ENCODE measurements at regions not wholly inside any gene's neighbourhood (a gene's known extent, or its start where the extent isn't known, plus 50 kb on each side); places are given as distances from the start of the nearest gene placed in this dataset.

DNA sequence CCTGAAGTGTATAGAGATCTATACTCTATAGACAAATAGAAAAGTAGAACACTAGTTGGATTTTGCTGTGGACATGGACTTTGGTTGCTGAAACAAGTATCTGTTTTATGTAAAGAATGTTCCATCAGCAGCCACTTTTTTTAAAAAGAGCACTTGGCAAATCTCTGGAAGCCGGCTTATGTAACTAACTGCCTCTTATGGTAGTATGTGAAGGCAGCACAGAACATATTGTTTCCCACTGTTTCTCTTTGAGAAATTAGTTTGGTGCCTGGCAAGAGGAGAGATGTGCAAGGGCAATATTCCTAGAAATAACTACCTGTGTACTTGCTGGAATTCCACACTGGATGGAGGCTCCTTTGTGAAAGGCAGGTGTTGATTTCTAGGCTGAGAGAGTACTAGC is 242.3 kb upstream of the PREP start:
- H3K4me2 ChIP-seq: no peak overlapping the region
- H3K79me2 ChIP-seq (ENCODE audit: insufficient read depth): no peaks in the 10 kb centered on the region
- no peaks in the 10 kb centered on the region for H3K9me3 ChIP-seq
- CTCF ChIA-PET: no interaction called here
- H3K4me1 ChIP-seq (ENCODE audit: control insufficient read depth in 1 of 2, insufficient read depth in 2 of 2, low read depth in 1 of 2, low read length in 1 of 2): no peaks in the 10 kb centered on the region
- 56% methylated on average over 1 of the region's 1 CpG for WGBS (ENCODE audit: low lambda C conversion rate)
- no peaks in the 10 kb centered on the region for H3K27me3 ChIP-seq (ENCODE audit: insufficient read depth)
- no peak for DNase-seq
- H3K27ac ChIP-seq (ENCODE audit: low read depth in 2 of 2, low read length in 1 of 2): no peak overlapping the region
- no peak overlapping the region for H3K4me3 ChIP-seq (ENCODE audit: low read depth in 2 of 2, low read length in 1 of 2)
- POLR2A ChIA-PET: no interaction called here
- no peaks in the 10 kb centered on the region; the same call in 1 of the 2 replicates for H3K9me2 ChIP-seq
- no peaks in the 10 kb centered on the region for H4K20me1 ChIP-seq (ENCODE audit: insufficient read depth)
- TF ChIP-seq RXRA (IDR thresholded peaks at IDR 0.05; ENCODE audit: borderline replicate concordance, low read depth): no peak
- no peak for TF ChIP-seq REST (IDR thresholded peaks at IDR 0.05; ENCODE audit: low read depth, low read length)
- no peak for TF ChIP-seq JUND (IDR thresholded peaks at IDR 0.05)
- no peak for TF ChIP-seq RCOR1 (IDR thresholded peaks at IDR 0.05; ENCODE audit: low read length)
- no peak for TF ChIP-seq SMC3 (IDR thresholded peaks at IDR 0.05; ENCODE audit: low read depth, low read length)
- no peak for TF ChIP-seq EP300 (IDR thresholded peaks at IDR 0.05; ENCODE audit: borderline replicate concordance in 1 of 2, low read depth in 1 of 2, low read length in 1 of 2)
- no peak for TF ChIP-seq CHD2 (IDR thresholded peaks at IDR 0.05; ENCODE audit: low read length, partially characterized antibody)
- TF ChIP-seq, protein P1, sequence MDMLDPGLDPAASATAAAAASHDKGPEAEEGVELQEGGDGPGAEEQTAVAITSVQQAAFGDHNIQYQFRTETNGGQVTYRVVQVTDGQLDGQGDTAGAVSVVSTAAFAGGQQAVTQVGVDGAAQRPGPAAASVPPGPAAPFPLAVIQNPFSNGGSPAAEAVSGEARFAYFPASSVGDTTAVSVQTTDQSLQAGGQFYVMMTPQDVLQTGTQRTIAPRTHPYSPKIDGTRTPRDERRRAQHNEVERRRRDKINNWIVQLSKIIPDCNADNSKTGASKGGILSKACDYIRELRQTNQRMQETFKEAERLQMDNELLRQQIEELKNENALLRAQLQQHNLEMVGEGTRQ (IDR thresholded peaks at IDR 0.05; ENCODE audit: borderline replicate concordance, low read depth, low read length): no peak
- TF ChIP-seq GATA2 (CRISPR knock-in tag; IDR thresholded peaks at IDR 0.05): no peak
- TF ChIP-seq POLR2AphosphoS5 (IDR thresholded peaks at IDR 0.05; ENCODE audit: low read depth, low read length): no peak
- TF ChIP-seq ELF1 (IDR thresholded peaks at IDR 0.05): no peak
- H2AFZ ChIP-seq (ENCODE audit: low read depth): no peak overlapping the region
- H3K9ac ChIP-seq: no peak overlapping the region
- H3K36me3 ChIP-seq (replicated peaks in 1 of 2; ENCODE audit: control insufficient read depth in 1 of 2, insufficient read depth in 2 of 2, low read length in 1 of 2): no peaks in the 10 kb centered on the region
- H3F3A ChIP-seq (replicated peaks; ENCODE audit: insufficient read depth): no peaks in the 10 kb centered on the region

- Histone ChIP-seq H3K36me3 (replicated peaks in 1 of 2; ENCODE audit: control insufficient read depth in 1 of 2, insufficient read depth in 2 of 2, low read length in 1 of 2) (no peaks in the 10 kb centered on the region), H3K9ac (no peak overlapping the region), H3K79me2 (ENCODE audit: insufficient read depth) (no peaks in the 10 kb centered on the region), H3K4me3 (ENCODE audit: low read depth in 2 of 2, low read length in 1 of 2) (no peak overlapping the region), H3K4me1 (ENCODE audit: control insufficient read depth in 1 of 2, insufficient read depth in 2 of 2, low read depth in 1 of 2, low read length in 1 of 2) (no peaks in the 10 kb centered on the region), H3K4me2 (no peak overlapping the region), H3K27ac (ENCODE audit: low read depth in 2 of 2, low read length in 1 of 2) (no peak overlapping the region), H2AFZ (ENCODE audit: low read depth) (no peak overlapping the region), H3K9me2 (no peaks in the 10 kb centered on the region; the same call in 1 of the 2 replicates), H3K27me3 (ENCODE audit: insufficient read depth) (no peaks in the 10 kb centered on the region), H4K20me1 (ENCODE audit: insufficient read depth) (no peaks in the 10 kb centered on the region), H3K9me3 (no peaks in the 10 kb centered on the region), H3F3A (replicated peaks; ENCODE audit: insufficient read depth) (no peaks in the 10 kb centered on the region)
- TF ChIP-seq, protein P2, sequence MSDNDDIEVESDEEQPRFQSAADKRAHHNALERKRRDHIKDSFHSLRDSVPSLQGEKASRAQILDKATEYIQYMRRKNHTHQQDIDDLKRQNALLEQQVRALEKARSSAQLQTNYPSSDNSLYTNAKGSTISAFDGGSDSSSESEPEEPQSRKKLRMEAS (IDR thresholded peaks at IDR 0.05; ENCODE audit: low read depth): no peak
- TF ChIP-seq EP300 (IDR thresholded peaks at IDR 0.05; ENCODE audit: borderline replicate concordance in 1 of 2, low read depth in 1 of 2, low read length in 1 of 2) (no peak), FOSL2 (IDR thresholded peaks at IDR 0.05; ENCODE audit: borderline replicate concordance, low read depth) (no peak)
- no peak for DNase-seq
- ChIA-PET CTCF (no interaction called here), POLR2A (no interaction called here)
- 60% methylated on average over 3 of the region's 3 CpGs for WGBS (ENCODE audit: low lambda C conversion rate)
Observed at GRCh38 chr6:105644691-105645090, 241.8 kb upstream of the PREP start.
